NCI-H1105 (cell line): ENCODE measurements at regions not wholly inside any gene's neighbourhood (a gene's known extent, or its start where the extent isn't known, plus 50 kb on each side); places are given as distances from the start of the nearest gene placed in this dataset.

Experiments used
- DNase-seq: peaks from one replicate; lab custom pipeline; 2025; lab: John Stamatoyannopoulos, UW

GRCh38 chr11:19661827-19662226, 50.8 kb upstream of the NAV2 start:
- no peak for DNase-seq

DNA sequence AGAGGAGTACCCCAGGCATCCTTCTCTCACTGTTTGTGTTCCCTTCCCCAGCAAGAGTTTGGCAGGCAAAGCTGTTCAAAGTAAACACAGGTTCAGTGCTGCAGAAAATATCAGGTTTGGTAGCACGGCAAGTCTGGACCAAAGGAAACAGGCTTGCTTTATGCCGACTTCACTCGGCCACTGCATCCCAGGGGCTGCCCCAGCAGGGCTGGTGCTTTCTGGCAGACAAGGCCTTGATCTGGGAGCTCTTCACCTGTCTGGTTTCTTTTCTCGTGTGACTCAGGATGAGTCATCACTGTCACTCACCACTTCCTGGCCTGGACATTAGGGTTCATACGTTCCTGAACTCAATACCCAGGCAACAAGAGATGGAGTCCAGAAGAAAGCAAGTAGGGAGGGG, 52.6 kb upstream of the NAV2 start:
- DNase-seq = no peak

- no peak for DNase-seq
These were observed 53.1 kb upstream of the NAV2 start for GRCh38 chr11:19659529-19659928.

DNA sequence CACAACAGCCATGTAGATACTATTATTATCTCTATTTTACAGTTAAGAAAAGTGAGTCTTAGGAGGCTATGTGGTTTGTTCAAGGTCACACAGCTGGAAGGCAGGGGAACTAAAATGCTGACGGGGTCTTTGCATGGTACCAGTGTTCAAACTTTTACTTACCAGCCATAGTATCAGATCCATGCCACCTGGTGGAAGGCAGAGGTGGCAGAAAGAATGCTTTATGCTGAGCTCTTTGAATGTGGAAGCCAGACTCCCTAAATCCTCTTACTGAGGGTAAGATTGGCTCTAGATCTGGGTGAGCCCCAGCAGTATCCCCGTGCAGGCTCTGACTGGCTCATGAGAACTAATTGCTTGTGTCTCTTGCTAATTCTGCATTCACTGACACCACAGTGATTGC, 54.3 kb upstream of the NAV2 start:
- DNase-seq = no peak

- no peak for DNase-seq
These were observed 56.5 kb upstream of the NAV2 start for GRCh38 chr11:19656140-19656541.

DNA sequence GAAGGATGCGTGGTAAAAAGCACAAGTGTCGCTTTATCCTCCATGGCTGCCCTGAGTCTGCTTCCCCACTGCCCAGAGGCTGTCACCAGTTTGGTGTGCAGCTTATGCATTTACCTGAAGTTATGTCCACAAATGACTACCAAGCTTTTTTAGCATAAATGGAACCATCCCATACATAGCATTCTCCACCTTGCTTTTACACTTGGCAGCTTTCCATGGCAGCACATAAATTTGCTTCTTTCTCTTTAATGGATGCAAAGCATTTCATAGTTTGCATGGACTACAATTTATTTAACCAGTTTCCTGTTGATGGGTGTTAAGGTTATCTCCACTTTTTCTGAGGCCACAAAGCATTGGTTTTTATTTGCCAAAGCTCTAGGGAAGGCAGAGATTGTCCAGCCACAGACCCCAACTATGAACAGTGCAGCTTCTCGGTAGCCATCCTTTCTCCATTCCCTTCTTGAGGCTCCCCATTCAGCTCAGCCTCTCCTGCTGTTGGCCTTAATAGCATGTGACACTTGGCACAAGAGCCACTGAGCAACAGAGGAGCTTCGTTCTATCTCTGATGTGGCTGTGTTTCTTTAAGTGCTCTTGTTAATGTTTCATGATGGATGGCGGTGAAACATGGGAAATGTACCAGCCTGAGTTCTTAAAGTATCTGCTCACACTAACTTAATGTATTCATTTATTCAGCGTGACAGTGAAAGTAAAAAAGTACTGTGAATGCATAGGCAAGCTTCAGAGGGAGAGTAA, 59.8 kb upstream of the NAV2 start:
- no peak for DNase-seq

DNA sequence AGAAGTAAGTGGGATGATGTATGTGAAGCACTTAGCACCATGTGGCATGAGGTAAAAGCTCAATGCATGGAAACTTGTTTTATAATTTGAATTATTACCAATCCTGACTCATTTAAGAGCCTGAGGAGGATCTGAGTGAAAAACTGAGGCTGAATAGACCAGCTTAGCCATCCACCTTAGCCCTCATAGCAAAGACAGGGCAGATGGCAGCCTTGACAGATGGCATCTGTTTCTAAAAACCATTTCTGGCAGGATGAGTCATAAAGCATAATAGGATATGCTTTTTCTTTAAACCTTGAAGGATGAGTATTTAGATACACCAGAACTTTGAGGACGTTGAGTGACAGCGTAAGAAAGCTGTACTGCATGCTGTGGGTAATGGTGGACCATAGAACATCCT, 61.0 kb upstream of the NAV2 start:
- DNase-seq = no peak

GRCh38 chr11:19651028-19651427, 61.6 kb upstream of the NAV2 start:
- DNase-seq = no peak

- no peak for DNase-seq
These were observed 62.2 kb upstream of the NAV2 start for GRCh38 chr11:19650467-19650866.

DNA sequence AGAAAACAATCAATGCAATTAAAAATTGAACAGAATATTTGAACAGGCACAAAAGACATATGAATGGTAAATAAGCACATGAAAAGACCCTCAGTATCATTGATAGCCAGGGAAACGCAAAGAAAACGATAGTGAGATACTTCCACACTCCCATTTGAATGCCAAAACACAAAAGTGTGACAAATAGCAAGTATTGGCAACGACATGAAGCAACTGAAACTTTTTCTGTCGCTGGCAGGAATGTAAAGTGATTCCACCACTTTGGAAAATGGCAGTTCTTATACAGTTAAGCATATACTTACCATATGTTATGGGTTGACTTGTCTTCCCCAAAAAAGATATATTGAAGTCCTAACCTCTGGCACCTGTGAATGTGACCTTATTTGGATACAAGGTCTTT, 62.9 kb upstream of the NAV2 start:
- no peak for DNase-seq

GRCh38 chr11:19648321-19648720, 64.3 kb upstream of the NAV2 start:
- DNase-seq = no peak

DNA sequence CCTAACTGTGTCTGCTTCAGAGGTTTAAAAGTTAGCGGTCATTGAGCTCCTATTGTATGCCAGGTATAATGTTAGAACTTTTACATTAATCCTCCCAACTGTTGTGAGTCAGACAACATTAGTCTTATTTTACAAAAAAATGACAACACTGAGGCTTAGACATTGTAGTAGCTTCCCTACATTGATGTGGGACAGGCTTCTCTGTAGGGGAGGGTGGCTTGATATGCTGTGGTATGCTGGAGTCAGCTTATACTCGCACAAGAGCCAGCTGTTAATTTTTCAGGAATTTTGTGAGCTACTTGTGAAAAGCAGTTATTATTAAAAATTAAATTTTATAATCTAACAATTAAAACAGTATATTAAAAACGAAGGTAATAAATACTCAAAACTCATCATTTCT, 64.8 kb upstream of the NAV2 start:
- no peak for DNase-seq

GRCh38 chr11:19646921-19647320, 65.7 kb upstream of the NAV2 start:
- no peak for DNase-seq

- no peak for DNase-seq
These were observed 66.3 kb upstream of the NAV2 start for GRCh38 chr11:19646308-19646707.

DNA sequence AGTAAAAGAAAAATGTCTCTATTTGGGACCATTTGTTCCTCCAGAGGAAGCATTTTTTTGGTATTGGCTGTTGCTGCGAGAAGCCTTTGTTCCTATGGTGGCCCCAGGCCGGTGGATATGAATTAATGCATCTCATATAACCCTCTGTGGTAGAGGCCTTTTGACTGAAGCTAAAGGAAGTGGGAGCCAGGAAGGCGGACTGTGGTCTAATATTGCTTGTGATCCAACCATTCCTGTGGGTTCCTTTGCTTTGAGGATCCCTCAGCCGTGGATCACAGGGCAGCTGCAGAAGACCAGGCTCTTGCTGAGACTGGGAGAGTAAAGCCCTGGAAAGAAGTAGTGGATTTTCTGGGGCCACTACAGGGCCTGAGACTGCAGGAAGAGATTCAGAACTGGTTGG, 68.3 kb upstream of the NAV2 start:
- DNase-seq = no peak

DNA sequence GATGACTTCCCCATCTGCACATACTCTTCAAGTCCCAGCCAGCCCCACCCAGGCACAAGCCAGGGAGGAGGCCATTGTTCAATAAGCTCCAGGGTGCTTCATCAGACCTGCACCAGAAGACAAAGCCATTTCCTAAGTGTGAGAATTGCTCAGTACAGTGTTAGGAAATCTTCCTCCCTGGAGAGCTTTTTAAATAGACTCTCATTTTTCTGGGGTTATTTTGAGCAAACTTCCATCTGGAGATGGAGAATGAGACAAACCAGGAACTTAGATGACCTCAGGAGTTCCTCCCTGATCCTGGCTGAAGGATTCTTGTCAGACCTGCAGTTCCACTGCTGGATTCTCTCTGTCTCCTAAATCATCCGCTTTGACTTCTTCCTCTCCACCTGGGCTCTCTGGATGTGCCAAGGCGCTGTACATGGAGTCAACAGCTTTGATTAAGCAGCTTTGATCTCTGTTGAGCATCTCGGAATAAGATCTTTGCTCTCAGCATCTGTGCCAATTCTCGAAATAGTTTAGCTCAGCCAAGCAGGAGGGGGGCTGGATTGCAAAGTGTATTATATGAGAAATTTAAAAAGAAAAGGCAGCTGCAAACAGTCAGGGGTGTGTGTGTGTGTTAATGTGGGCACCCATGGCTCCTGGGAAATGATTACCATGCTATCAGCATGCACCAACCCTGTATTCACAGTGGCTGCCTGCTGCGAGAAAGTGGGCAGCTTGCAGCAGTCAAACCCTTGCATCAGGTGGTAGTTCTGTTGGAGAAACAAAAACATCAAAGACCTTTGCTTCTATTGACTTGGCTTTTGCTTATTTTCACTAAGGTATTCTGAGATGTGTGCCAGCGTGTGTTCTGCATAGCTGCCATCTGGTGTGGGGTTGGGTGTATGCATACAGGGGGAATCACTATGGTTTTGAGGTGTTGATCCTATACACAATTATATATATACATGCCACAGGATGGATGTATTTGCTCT, 70.2 kb upstream of the NAV2 start:
- no peak for DNase-seq

DNA sequence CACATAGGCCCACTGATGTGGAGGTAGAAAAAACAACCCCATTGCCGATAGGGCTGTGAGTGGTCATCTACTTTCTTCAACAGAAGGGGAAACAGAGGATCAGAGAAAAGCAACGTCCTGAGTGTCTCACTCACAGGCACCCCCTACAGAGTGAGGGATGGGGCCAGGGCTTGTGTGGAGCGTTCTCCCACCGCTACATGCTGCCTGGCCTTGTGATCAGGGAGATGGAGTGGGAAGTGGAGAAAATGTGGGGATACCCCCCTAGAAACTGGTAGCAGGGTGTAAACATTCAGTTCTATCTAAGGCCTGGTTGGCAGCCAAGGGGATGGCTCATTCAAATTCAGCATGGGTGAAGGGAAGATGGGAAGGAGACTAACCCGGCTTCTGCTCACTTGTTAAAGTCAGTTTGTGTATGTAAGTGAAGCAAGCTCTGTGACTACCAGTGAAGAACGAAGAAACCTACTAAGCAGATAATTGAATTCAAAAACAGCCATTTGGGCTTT, 73.0 kb upstream of the NAV2 start:
- no peak for DNase-seq

DNA sequence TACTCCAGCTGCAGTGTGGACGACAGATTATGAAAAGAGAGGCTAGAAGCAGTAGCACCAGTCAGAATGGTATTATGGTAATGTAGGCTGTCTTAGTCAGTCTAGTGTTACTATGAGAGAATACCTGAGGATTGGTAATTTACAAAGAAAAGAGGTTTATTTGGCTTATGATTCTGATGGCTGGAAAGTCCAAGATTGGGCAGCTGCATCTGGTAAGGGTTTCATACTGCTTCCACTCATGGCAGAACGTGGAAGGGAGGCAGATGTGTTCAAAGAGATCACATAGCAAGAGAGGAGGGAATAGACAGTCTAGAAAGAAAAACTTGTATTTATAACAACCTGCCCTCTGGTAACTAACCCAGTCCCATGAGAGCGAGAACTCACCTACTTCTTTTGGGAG, 77.3 kb upstream of the NAV2 start:
- DNase-seq = no peak

GRCh38 chr11:19633276-19633675, 79.4 kb upstream of the NAV2 start:
- DNase-seq = no peak

GRCh38 chr11:19632499-19632834, 80.2 kb upstream of the NAV2 start:
- DNase-seq = no peak

DNA sequence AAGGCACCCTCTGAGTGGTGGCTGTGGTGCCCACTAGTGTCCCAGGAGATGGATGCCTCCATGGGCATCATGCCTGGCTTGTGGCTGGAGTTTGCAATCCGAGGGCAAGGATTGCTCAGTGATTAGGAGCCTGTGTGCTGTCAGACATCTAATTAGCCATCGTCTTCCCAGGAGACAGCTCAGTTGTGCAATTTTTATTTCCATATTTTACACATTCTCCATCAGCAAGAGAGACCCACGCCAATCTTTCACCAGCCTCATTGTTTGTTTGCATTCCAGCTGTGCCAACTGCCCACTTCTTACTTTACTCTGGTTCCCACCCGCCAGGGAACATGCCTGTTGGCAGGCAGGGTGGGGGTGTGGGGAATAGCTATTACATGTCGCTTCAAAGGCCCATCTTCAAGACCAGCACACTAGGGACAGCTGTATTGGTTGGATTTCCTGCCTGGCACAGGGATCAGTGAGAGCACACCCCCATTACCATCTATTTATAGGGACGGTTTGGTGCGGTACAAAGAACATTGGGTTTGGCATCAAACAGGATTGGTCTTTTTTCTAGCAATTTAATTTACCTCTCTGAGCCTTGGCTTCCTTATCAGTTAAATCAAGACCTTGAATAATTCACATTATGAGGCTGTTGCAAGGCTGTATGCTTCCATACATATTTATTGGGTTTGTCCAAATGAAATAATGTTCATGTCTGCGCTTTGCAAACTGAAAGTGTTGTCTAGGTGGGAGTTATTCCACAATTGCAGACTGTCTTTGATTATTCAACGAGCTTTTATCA, 80.7 kb upstream of the NAV2 start:
- DNase-seq = no peak

DNA sequence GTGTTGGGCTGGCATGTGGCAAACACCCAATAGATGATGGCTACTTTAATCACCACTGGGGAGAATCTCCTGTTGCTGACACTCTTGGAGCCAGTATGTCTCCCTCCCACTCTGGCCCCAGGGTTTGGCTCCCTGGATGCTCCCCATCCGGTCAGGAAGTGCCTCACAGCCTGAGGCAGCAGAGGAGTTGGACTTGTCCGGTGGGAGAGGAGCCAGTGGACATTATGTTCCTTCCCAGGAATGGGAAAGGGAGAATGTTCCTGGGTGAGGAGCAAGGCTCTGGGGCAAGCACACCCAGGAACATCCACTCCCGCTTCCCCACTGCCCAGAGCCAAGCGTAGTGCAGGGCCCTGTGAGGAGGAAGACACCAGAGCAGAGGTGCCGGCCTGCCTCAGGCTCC, 84.6 kb upstream of the NAV2 start:
- DNase-seq = no peak
